ENCODE measurements at regions not wholly inside any gene's neighbourhood (a gene's known extent, or its start where the extent isn't known, plus 50 kb on each side); places are given as distances from the start of the nearest gene placed in this dataset.

DNA sequence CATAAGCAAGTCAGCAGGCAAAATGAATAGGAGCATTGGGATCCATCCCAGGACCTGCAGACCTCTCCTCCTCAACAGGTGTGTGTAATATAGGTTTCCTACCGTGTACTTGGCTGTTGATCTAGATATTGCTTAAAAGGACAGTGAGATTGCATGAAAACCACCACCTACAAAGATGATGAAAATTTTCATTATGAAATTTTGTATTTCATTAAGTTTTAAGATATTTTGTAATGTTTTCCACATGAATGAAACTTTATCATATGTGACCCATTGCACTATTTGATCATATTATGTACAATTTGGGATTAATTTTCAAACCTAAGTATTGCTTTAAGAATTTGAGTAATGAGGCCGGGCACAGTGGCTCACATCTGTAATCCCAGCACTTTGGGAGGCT is 94.3 kb upstream of the TRPM1 start:
- Histone ChIP-seq H3K9me3 (no peaks in the 10 kb centered on the region), H3K27me3 (no peaks in the 10 kb centered on the region), H3K36me3 (no peaks in the 10 kb centered on the region), H3K4me3 (no peak overlapping the region), H3K4me1 (peaks cover 0 to 6% (median 3%) of the 10 kb centered on the region in 4 donors), H3K27ac (no peak overlapping the region)
- no peak for ATAC-seq (ENCODE audit: low FRiP score in 2 of 2)
- TF ChIP-seq POLR2A (IDR thresholded peaks at IDR 0.05) = no peak
- TF ChIP-seq POLR2AphosphoS5 (IDR thresholded peaks at IDR 0.05) = no peak
- TF ChIP-seq CTCF (IDR thresholded peaks at IDR 0.05) = no peak
- TF ChIP-seq EP300 (IDR thresholded peaks at IDR 0.05) = no peak
- DNase-seq = no peak
- 66 to 71% methylated on average over 2 of the region's 2 CpGs for WGBS, 2 donors

- ATAC-seq (ENCODE audit: low FRiP score in 2 of 2) (peak; percentile 47 to 51), DNase-seq (peak; percentile 61 to 89)
- no peak overlapping the region for H3K4me3 ChIP-seq
- WGBS, 2 donors = 39 to 61% methylated on average over 13 to 15 of the region's 15 CpGs
- H3K9me3 ChIP-seq = no peaks in the 10 kb centered on the region
- no peak overlapping the region for H3K27ac ChIP-seq
- no peak for TF ChIP-seq POLR2AphosphoS5 (IDR thresholded peaks at IDR 0.05)
- peak; percentile 48 to 60 (median 54) for TF ChIP-seq CTCF (IDR thresholded peaks at IDR 0.05)
- peaks cover 0 to 8% (median 4%) of the 10 kb centered on the region in 4 donors for H3K4me1 ChIP-seq
- H3K36me3 ChIP-seq = no peaks in the 10 kb centered on the region
- no peaks in the 10 kb centered on the region for H3K27me3 ChIP-seq
Measured at GRCh38 chr15:31197497-31198414, 96.2 kb upstream of the TRPM1 start.

- H3K27me3 ChIP-seq = no peaks in the 10 kb centered on the region
- ATAC-seq (ENCODE audit: low FRiP score in 2 of 2) = peak; percentile 81 to 82
Measured at GRCh38 chr15:31200735-31201151, 99.2 kb upstream of the TRPM1 start.

GRCh38 chr15:31202953-31203352 is 101.4 kb upstream of the TRPM1 start:
- TF ChIP-seq EP300 (IDR thresholded peaks at IDR 0.05) (no peak), CTCF (IDR thresholded peaks at IDR 0.05) (no peak), POLR2A (IDR thresholded peaks at IDR 0.05) (no peak), POLR2AphosphoS5 (IDR thresholded peaks at IDR 0.05) (no peak)
- Histone ChIP-seq H3K36me3 (no peaks in the 10 kb centered on the region), H3K27me3 (no peaks in the 10 kb centered on the region), H3K9me3 (no peaks in the 10 kb centered on the region), H3K4me3 (no peak overlapping the region), H3K4me1 (peaks cover 0 to 8% (median 4%) of the 10 kb centered on the region in 4 donors), H3K27ac (no peak overlapping the region)
- no peak for DNase-seq
- 86 to 88% methylated on average over 6 to 7 of the region's 8 CpGs for WGBS, 2 donors
- ATAC-seq (ENCODE audit: low FRiP score in 2 of 2) = no peak

More at GRCh38 chr15:31200735-31201151, 99.2 kb upstream of the TRPM1 start:
- peaks cover 0 to 8% (median 4%) of the 10 kb centered on the region in 4 donors for H3K4me1 ChIP-seq
- H3K27ac ChIP-seq = no peak overlapping the region
- TF ChIP-seq EP300 (IDR thresholded peaks at IDR 0.05) (no peak), CTCF (IDR thresholded peaks at IDR 0.05) (peak; percentile 48 to 83 (median 62))
- WGBS, 2 donors = 43 to 63% methylated on average over 11 to 16 of the region's 16 CpGs
- H3K9me3 ChIP-seq = no peaks in the 10 kb centered on the region
- no peak overlapping the region for H3K4me3 ChIP-seq
- peak; percentile 69 to 79 for DNase-seq
- H3K36me3 ChIP-seq = no peaks in the 10 kb centered on the region

Measured in upper lobe of left lung (tissue), 6 donors.